ENCODE measurements at regions not wholly inside any gene's neighbourhood (a gene's known extent, or its start where the extent isn't known, plus 50 kb on each side); places are given as distances from the start of the nearest gene placed in this dataset.

DNA sequence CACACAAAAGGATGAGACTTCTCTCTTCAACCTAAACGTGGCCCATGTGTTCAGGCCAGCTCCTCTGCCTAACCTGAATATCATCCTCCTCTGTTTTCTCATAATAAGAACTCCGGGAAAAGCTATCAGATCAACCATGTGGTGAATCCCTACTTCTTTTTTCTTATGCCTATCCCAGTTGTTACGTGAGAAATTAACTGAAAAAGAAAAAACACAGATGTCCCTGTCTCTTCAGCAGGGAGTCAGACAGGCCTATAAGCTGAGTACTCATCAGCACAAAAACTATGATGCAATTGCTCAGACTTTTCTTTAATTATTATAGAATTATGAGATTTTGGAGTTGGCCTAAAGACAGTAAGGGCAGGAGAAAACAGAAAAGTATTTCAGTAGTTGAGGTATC, 613.0 kb upstream of the FSHR start:
- TF ChIP-seq, protein P1, sequence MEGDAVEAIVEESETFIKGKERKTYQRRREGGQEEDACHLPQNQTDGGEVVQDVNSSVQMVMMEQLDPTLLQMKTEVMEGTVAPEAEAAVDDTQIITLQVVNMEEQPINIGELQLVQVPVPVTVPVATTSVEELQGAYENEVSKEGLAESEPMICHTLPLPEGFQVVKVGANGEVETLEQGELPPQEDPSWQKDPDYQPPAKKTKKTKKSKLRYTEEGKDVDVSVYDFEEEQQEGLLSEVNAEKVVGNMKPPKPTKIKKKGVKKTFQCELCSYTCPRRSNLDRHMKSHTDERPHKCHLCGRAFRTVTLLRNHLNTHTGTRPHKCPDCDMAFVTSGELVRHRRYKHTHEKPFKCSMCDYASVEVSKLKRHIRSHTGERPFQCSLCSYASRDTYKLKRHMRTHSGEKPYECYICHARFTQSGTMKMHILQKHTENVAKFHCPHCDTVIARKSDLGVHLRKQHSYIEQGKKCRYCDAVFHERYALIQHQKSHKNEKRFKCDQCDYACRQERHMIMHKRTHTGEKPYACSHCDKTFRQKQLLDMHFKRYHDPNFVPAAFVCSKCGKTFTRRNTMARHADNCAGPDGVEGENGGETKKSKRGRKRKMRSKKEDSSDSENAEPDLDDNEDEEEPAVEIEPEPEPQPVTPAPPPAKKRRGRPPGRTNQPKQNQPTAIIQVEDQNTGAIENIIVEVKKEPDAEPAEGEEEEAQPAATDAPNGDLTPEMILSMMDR (IDR thresholded peaks at IDR 0.05): no peak
- no peak for TF ChIP-seq POLR2A (IDR thresholded peaks at IDR 0.05)

Data from thyroid gland (tissue), 4 donors.